Skeletal muscle satellite cell (primary cell): ENCODE measurements at regions not wholly inside any gene's neighbourhood (a gene's known extent, or its start where the extent isn't known, plus 50 kb on each side); places are given as distances from the start of the nearest gene placed in this dataset.

Source experiments
- H3K27me3 ChIP-seq: 2 replicates; pipeline ENCODE4 v1.7.0; 2013; ENCODE audit warnings: low read length; ENCODE audit not compliant: control insufficient read depth, insufficient read depth
- H3K36me3 ChIP-seq: 2 replicates; pipeline ENCODE4 v1.7.0; 2013; ENCODE audit warnings: mild to moderate bottlenecking, control low read depth, low read length; ENCODE audit not compliant: insufficient read depth
- H3K4me1 ChIP-seq: 2 replicates; pipeline ENCODE4 v1.7.0; 2013; ENCODE audit warnings: low read length; ENCODE audit not compliant: control insufficient read depth, insufficient read depth
- H3K4me2 ChIP-seq: 2 replicates; pipeline ENCODE4 v1.7.0; 2013; ENCODE audit warnings: mild to moderate bottlenecking, low read length
- H3K4me3 ChIP-seq: 2 replicates; pipeline ENCODE4 v1.7.0; 2013; ENCODE audit warnings: low read length
- H3K9ac ChIP-seq: 2 replicates; pipeline ENCODE4 v1.7.0; 2013; ENCODE audit warnings: mild to moderate bottlenecking, low read depth, low read length, moderate library complexity
- H3K9me3 ChIP-seq: replicated peaks from 2 replicates; pipeline ENCODE4 v1.7.0; 2013; ENCODE audit warnings: mild to moderate bottlenecking, control low read depth, low read length

DNA sequence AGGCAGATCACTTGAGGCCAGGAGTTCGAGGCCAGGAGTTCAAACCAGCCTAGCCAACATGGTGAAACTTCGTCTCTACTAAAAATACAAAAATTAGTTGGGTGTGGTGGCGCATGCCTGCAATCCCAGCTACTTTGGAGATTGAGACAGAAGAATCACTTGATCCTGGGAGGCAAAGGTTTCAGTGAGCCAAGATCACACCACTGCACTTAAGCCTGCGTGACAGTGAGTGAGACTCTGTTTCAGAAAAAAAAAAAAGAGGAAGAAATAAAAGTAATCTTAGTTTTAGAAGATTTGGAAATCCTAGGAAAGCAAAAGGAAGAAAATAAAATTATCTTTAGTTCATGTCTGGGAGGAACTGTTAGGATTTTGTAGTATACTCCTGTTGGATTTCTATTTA is 77.2 kb downstream of the IL12A start:
- no peaks in the 10 kb centered on the region for H3K36me3 ChIP-seq
- no peak overlapping the region for H3K4me2 ChIP-seq
- no peaks in the 10 kb centered on the region for H3K4me1 ChIP-seq
- no peak overlapping the region for H3K9ac ChIP-seq
- H3K27me3 ChIP-seq = peaks cover 15% of the 10 kb centered on the region
- no peaks in the 10 kb centered on the region for H3K9me3 ChIP-seq
- H3K4me3 ChIP-seq = no peak overlapping the region

DNA sequence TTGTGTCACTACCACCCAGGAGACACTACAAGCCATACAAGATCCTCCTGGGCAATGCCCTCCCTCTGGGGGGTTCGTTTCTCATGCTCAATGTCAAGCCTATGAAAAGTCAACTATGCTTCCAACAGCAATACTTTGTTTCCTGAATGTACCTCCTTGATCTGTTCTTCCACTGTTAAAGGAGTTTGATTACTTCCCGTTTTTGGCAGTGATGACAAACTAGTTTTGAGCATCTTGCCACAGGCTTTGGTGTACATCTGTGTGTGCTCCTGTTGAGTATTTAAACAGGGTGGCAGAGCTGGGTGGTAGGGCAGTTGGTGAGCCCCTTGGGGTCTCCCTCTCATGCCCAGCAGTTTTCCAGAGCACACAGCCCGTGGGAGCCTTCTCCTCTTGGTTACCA is 81.4 kb downstream of the IL12A start:
- Histone ChIP-seq H3K4me2 (no peak overlapping the region), H3K4me1 (no peaks in the 10 kb centered on the region), H3K9ac (no peak overlapping the region), H3K27me3 (peaks cover 15% of the 10 kb centered on the region), H3K9me3 (no peaks in the 10 kb centered on the region), H3K4me3 (no peak overlapping the region), H3K36me3 (no peaks in the 10 kb centered on the region)

- no peak overlapping the region for H3K4me2 ChIP-seq
- H3K9me3 ChIP-seq = no peaks in the 10 kb centered on the region
- no peaks in the 10 kb centered on the region for H3K36me3 ChIP-seq
- H3K9ac ChIP-seq = no peak overlapping the region
- H3K27me3 ChIP-seq = no peaks in the 10 kb centered on the region
- H3K4me3 ChIP-seq = no peak overlapping the region
- no peaks in the 10 kb centered on the region for H3K4me1 ChIP-seq
Measured at GRCh38 chr3:160076519-160076918, 87.9 kb downstream of the IL12A start.

DNA sequence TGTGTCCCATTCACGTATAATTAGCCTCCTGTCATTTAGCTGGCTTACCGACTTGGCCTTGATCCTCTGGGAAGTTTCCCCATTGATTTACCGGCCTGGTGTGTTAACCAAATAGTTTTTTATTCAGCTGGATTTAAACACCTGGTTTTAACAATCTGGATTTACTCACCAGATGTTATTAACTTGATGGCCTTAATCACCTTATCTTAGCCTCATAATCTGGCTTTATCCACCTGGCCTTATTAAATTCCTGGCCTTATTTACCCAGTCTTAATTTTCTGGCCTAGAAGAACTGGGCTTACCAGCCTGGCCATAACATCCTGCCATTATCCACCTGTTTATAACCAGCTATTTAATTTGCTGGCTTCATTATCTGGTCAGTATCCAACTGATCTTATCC is 89.9 kb downstream of the IL12A start:
- no peak overlapping the region for H3K4me2 ChIP-seq
- no peaks in the 10 kb centered on the region for H3K36me3 ChIP-seq
- no peaks in the 10 kb centered on the region for H3K9me3 ChIP-seq

DNA sequence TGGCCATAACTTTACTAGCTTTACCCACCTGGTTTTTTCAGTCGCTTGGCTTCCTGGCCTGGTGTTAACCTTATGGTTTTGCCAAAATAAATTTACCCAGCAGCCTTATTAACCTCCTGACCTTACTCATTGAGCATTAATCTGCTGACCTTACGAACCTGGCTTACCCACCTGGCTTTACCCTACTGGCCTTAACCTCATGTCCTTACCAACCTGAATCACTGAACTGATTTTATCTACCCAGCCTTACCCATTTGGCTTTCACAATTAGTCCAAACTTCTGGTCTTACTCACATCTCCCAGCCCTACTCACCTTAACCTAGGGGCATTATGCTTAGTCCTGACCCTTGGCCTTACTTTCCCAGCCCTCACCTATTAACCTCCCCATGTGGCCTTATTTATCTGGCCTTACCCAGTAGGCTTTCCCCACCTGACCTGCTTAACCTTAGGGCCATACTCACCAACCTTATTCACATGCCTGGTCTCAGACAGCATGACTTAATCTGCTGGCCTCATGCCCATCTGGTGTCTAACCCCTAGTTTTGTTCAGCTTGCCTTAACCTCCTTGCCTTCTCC is 93.4 kb downstream of the IL12A start:
- Histone ChIP-seq H3K9ac (no peak overlapping the region), H3K36me3 (no peaks in the 10 kb centered on the region), H3K9me3 (no peaks in the 10 kb centered on the region), H3K27me3 (no peaks in the 10 kb centered on the region), H3K4me1 (no peaks in the 10 kb centered on the region), H3K4me3 (no peak overlapping the region), H3K4me2 (no peak overlapping the region)

More for the DNA sequence above, 89.9 kb downstream of the IL12A start:
- no peaks in the 10 kb centered on the region for H3K4me1 ChIP-seq
- H3K27me3 ChIP-seq = no peaks in the 10 kb centered on the region
- no peak overlapping the region for H3K9ac ChIP-seq
- H3K4me3 ChIP-seq = no peak overlapping the region

DNA sequence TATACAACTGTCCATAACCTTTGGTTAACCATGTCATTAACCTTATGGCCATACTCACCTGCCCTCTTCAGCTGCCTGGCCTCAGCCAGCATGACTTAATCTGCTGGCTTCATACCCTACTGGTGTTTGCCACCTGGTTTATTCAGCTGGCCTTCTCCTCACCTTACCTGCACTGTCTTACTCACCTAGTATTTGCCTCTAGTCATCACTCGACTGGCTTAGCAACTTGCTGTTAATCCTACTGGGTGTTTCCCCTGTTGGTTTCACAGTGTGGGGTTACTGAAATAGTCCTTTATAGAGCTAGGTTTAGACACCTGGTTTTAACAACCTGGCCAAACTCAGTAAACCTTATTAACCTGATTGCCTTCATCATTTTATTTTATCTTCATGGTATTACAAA is 96.4 kb downstream of the IL12A start:
- no peaks in the 10 kb centered on the region for H3K36me3 ChIP-seq
- H3K4me1 ChIP-seq = no peaks in the 10 kb centered on the region
- no peaks in the 10 kb centered on the region for H3K9me3 ChIP-seq
- H3K4me2 ChIP-seq = no peak overlapping the region
- H3K9ac ChIP-seq = no peak overlapping the region
- no peaks in the 10 kb centered on the region for H3K27me3 ChIP-seq
- no peak overlapping the region for H3K4me3 ChIP-seq

DNA sequence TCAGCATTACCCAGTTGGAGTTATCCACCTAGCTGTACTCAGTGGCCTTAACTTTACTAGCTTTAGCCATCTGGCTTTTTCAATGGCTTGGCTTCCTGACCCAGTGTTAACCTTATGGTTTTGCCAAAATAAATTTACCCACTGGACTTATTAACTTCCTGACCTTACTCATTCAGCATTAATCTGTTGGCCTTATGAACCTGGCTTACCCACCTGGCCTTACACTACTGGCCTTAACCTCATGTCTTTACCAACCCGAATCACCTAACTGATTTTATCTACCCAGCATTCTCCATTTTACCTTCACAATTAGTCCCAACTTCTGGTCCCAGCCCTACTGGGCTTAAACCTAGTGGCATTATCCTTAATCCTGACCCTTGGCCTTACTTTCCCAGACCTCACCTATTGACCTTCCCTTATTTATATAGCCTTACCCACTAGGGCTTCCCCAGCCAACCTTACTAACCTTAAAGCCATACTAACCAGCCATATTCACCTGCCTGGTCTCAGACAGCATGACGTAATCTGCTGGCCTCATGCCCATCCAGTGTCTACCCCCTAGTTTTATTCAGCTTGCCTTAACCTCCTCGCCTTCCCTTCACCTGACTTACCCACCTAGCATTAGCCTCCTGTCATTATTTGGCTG is 100.0 kb downstream of the IL12A start:
- H3K36me3 ChIP-seq = no peaks in the 10 kb centered on the region
- no peaks in the 10 kb centered on the region for H3K27me3 ChIP-seq
- H3K4me1 ChIP-seq = no peaks in the 10 kb centered on the region
- H3K9me3 ChIP-seq = no peaks in the 10 kb centered on the region
- H3K4me2 ChIP-seq = no peak overlapping the region
- H3K9ac ChIP-seq = no peak overlapping the region
- no peak overlapping the region for H3K4me3 ChIP-seq

DNA sequence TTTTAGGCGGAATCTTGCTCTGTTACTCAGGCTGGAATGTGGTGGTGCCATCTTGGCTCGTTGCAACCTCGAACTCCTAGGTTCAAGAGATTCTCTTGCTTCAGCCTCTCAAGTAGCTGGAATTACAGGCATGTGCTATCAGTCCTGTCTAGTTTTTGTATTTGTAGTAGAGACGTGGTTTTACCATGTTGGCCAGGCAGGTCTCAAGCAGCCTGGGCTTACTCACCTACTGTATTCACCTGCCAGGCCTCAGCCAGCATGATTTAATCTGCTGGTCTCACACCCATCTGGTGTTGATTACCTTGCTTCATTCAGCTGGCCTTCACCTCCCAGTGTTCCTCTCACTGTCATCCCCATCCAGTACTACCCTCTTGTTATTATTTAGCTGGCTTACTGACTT is 102.0 kb downstream of the IL12A start:
- H3K4me3 ChIP-seq = no peak overlapping the region
- no peak overlapping the region for H3K9ac ChIP-seq

GRCh38 chr3:160091441-160091840 is 102.8 kb downstream of the IL12A start:
- Histone ChIP-seq H3K36me3 (no peaks in the 10 kb centered on the region), H3K4me2 (no peak overlapping the region), H3K4me3 (no peak overlapping the region), H3K9me3 (no peaks in the 10 kb centered on the region), H3K9ac (no peak overlapping the region), H3K27me3 (no peaks in the 10 kb centered on the region), H3K4me1 (no peaks in the 10 kb centered on the region)

More for the DNA sequence above, 102.0 kb downstream of the IL12A start:
- no peaks in the 10 kb centered on the region for H3K27me3 ChIP-seq
- no peak overlapping the region for H3K4me2 ChIP-seq
- H3K36me3 ChIP-seq = no peaks in the 10 kb centered on the region
- no peaks in the 10 kb centered on the region for H3K9me3 ChIP-seq
- H3K4me1 ChIP-seq = no peaks in the 10 kb centered on the region

DNA sequence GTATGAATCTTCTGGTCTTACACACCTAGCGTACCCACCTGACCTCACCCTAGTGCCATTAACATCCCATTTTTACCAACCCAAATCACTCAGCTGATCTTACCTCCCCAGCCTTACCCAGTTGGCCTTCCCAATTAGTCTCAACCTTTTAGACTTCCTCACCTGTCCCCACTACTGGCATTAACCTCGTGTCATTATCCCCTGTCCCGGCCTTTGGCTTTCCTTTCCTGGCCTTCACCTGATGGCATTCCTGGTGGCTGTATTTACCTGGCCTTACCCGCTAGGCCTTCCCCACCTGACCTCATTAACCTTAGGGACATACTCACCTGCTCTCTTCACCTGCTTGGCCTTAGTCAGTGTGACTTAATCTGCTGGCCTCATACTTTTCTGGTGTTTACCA is 104.1 kb downstream of the IL12A start:
- H3K9me3 ChIP-seq = no peaks in the 10 kb centered on the region
- H3K4me3 ChIP-seq = no peak overlapping the region
- no peaks in the 10 kb centered on the region for H3K4me1 ChIP-seq
- no peaks in the 10 kb centered on the region for H3K27me3 ChIP-seq
- H3K9ac ChIP-seq = no peak overlapping the region
- H3K4me2 ChIP-seq = no peak overlapping the region
- H3K36me3 ChIP-seq = no peaks in the 10 kb centered on the region

GRCh38 chr3:160094562-160094961 is 105.9 kb downstream of the IL12A start:
- Histone ChIP-seq H3K4me1 (no peaks in the 10 kb centered on the region), H3K4me3 (no peak overlapping the region), H3K9ac (no peak overlapping the region), H3K9me3 (no peaks in the 10 kb centered on the region), H3K4me2 (no peak overlapping the region), H3K36me3 (no peaks in the 10 kb centered on the region), H3K27me3 (peaks cover 3% of the 10 kb centered on the region)

- H3K36me3 ChIP-seq = no peaks in the 10 kb centered on the region
Measured at GRCh38 chr3:160097478-160097877, 108.8 kb downstream of the IL12A start.

More at GRCh38 chr3:160097478-160097877, 108.8 kb downstream of the IL12A start:
- Histone ChIP-seq H3K4me1 (no peaks in the 10 kb centered on the region), H3K4me2 (no peak overlapping the region), H3K9me3 (no peaks in the 10 kb centered on the region), H3K27me3 (peaks cover 3% of the 10 kb centered on the region), H3K9ac (no peak overlapping the region), H3K4me3 (no peak overlapping the region)
